HUES64 (cell line): ENCODE measurements at regions not wholly inside any gene's neighbourhood (a gene's known extent, or its start where the extent isn't known, plus 50 kb on each side); places are given as distances from the start of the nearest gene placed in this dataset.

Experiments used
- H3K27ac ChIP-seq: 2 replicates; pipeline ENCODE4 v1.7.0; 2013; ENCODE audit warnings: low read depth, low read length, inconsistent platforms
- H3K27me3 ChIP-seq: 2 replicates; pipeline ENCODE4 v1.6.1; 2013; ENCODE audit warnings: mild to moderate bottlenecking, low read length; ENCODE audit not compliant: insufficient read depth
- H3K36me3 ChIP-seq: 2 replicates; pipeline ENCODE4 v1.6.1; 2013; ENCODE audit warnings: mild to moderate bottlenecking, low read length; ENCODE audit not compliant: insufficient read depth
- H3K4me1 ChIP-seq: 2 replicates; pipeline ENCODE4 v1.6.1; 2013; ENCODE audit warnings: mild to moderate bottlenecking, low read length, moderate library complexity; ENCODE audit not compliant: insufficient read depth
- H3K4me3 ChIP-seq: 2 replicates; pipeline ENCODE4 v1.5.1; 2013; ENCODE audit warnings: mild to moderate bottlenecking, low read length, moderate library complexity
- H3K9ac ChIP-seq: 2 replicates; pipeline ENCODE4 v1.6.1; 2013; ENCODE audit warnings: mild to moderate bottlenecking, low read depth, low read length
- H3K9me3 ChIP-seq: 2 replicates; pipeline ENCODE4 v1.6.1; 2013; ENCODE audit warnings: low read depth, low read length; ENCODE audit not compliant: insufficient read depth
- WGBS: fragments of 150-250, 120-280 bp; methylation state at CpG from one replicate; pipeline ENCODE4 v1.1.7; 2013; ENCODE audit warnings: missing lambda C conversion rate; 5-methylcytosine and 5-hydroxymethylcytosine counted together

DNA sequence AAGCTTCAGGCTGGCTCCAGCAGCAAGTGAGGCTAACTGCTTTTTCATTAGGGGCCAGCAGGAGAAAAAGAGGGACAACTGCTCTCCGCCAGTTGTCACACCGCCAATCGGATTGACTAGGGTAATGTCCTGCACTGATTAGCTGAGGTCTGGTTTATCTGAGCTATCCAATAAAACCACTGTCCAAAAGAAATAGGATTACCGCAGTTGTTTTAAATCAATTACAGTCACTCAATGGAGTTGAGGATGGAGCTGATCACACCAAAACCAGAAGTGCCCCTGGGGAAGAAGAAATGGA is 351.4 kb upstream of the NPVF start:
- H3K4me3 ChIP-seq: no peak overlapping the region
- no peaks in the 10 kb centered on the region for H3K36me3 ChIP-seq
- H3K4me1 ChIP-seq: no peaks in the 10 kb centered on the region
- no peaks in the 10 kb centered on the region for H3K27me3 ChIP-seq
- H3K27ac ChIP-seq: no peak overlapping the region
- H3K9me3 ChIP-seq: no peaks in the 10 kb centered on the region
- H3K9ac ChIP-seq: no peak overlapping the region
- WGBS: 92% methylated on average over 3 of the region's 4 CpGs

DNA sequence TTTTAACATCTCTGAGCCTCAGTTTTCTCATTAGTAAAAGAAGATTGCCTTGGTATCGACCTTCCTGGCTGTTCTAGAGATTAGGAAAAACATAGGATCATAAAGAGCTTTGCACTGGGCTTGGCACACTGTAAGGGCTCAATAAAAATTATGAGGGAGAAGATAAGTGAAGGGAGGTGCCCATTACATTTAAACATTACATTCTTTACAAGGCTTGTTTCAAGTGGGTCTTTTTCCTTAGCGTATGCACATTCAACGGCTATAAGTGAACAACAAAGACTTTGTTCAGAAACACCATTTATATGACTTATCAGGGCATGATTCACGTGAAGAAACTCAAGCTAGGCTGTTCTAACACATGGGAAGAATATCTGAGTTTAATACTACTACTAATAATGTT is 351.9 kb upstream of the NPVF start:
- Histone ChIP-seq H3K9ac (no peak overlapping the region), H3K27ac (no peak overlapping the region), H3K9me3 (no peaks in the 10 kb centered on the region), H3K36me3 (no peaks in the 10 kb centered on the region), H3K4me3 (no peak overlapping the region), H3K27me3 (no peaks in the 10 kb centered on the region), H3K4me1 (no peaks in the 10 kb centered on the region)
- WGBS: 88% methylated on average over 3 of the region's 4 CpGs

DNA sequence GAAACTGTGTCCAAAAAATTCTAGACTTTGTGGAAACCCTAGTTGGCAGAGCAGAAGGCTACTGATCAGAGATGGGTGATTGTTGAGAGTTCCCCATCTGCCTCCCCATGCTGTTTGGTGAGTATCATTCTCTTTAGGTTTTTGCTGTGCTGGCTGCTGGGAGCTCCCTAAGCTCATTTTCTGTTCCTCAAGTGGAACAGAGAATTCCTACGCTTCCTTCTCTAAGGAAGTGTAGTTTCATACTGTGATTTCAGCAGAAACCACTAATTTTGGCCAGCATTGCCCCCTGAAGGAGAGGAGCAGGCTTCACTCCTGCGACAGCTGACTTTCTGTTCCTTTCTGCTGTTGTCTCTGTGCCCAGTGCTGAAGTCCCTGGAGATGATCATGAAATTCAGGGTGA is 355.3 kb upstream of the NPVF start:
- no peaks in the 10 kb centered on the region for H3K36me3 ChIP-seq
- H3K27me3 ChIP-seq: no peaks in the 10 kb centered on the region
- H3K4me1 ChIP-seq: no peaks in the 10 kb centered on the region
- H3K27ac ChIP-seq: no peak overlapping the region
- no peaks in the 10 kb centered on the region for H3K9me3 ChIP-seq
- no peak overlapping the region for H3K9ac ChIP-seq
- WGBS: 96% methylated on average over 2 of the region's 2 CpGs
- H3K4me3 ChIP-seq: no peak overlapping the region

GRCh38 chr7:25584112-25584938 is 356.0 kb upstream of the NPVF start:
- no peaks in the 10 kb centered on the region for H3K36me3 ChIP-seq
- WGBS: 86% methylated on average over 10 of the region's 10 CpGs
- no peaks in the 10 kb centered on the region for H3K27me3 ChIP-seq
- H3K9me3 ChIP-seq: no peaks in the 10 kb centered on the region
- no peaks in the 10 kb centered on the region for H3K4me1 ChIP-seq
- H3K9ac ChIP-seq: no peak overlapping the region
- H3K4me3 ChIP-seq: no peak overlapping the region
- H3K27ac ChIP-seq: no peak overlapping the region

- H3K36me3 ChIP-seq: no peaks in the 10 kb centered on the region
- H3K27me3 ChIP-seq: no peaks in the 10 kb centered on the region
- H3K4me3 ChIP-seq: no peak overlapping the region
- H3K27ac ChIP-seq: no peak overlapping the region
- H3K4me1 ChIP-seq: no peaks in the 10 kb centered on the region
- no peaks in the 10 kb centered on the region for H3K9me3 ChIP-seq
- WGBS: 90% methylated on average over 5 of the region's 5 CpGs
- no peak overlapping the region for H3K9ac ChIP-seq
Observed at GRCh38 chr7:25586513-25586912, 358.2 kb upstream of the NPVF start.

- Histone ChIP-seq H3K4me3 (no peak overlapping the region), H3K4me1 (no peaks in the 10 kb centered on the region), H3K27ac (no peak overlapping the region), H3K27me3 (no peaks in the 10 kb centered on the region), H3K36me3 (no peaks in the 10 kb centered on the region), H3K9me3 (no peaks in the 10 kb centered on the region), H3K9ac (no peak overlapping the region)
- WGBS: 98% methylated on average over 3 of the region's 3 CpGs
Observed at GRCh38 chr7:25594122-25594521, 365.8 kb upstream of the NPVF start.

- WGBS: 86% methylated on average over 1 of the region's 2 CpGs
- Histone ChIP-seq H3K27me3 (no peaks in the 10 kb centered on the region), H3K27ac (no peak overlapping the region)
Observed at GRCh38 chr7:25594728-25595127, 366.4 kb upstream of the NPVF start.

DNA sequence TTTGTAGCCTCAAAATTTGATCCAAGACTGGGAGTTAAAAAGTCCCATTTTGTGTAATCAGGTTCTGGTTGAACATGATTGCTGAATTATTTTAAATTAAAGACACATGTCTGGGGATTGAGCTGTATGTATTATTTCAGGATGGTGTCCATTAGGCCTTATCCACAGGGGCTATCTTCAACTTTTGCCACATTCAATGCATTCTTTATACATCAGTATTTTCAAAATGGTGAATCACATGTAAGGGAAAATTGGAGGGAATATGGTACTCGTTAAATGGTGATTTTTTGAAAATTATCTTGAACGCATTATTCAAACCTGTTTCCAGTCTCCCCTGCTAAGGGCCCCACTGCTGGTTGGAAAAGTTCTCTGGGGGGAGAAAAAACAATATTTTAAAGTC is 367.7 kb upstream of the NPVF start:
- 100% methylated on average over 2 of the region's 2 CpGs for WGBS
- H3K36me3 ChIP-seq: no peaks in the 10 kb centered on the region
- no peaks in the 10 kb centered on the region for H3K4me1 ChIP-seq
- H3K9ac ChIP-seq: no peak overlapping the region
- H3K27me3 ChIP-seq: no peaks in the 10 kb centered on the region
- no peak overlapping the region for H3K27ac ChIP-seq
- no peaks in the 10 kb centered on the region for H3K9me3 ChIP-seq
- H3K4me3 ChIP-seq: no peak overlapping the region

More at GRCh38 chr7:25594728-25595127, 366.4 kb upstream of the NPVF start:
- H3K9ac ChIP-seq: no peak overlapping the region
- no peaks in the 10 kb centered on the region for H3K4me1 ChIP-seq
- no peaks in the 10 kb centered on the region for H3K9me3 ChIP-seq
- H3K4me3 ChIP-seq: no peak overlapping the region
- no peaks in the 10 kb centered on the region for H3K36me3 ChIP-seq

GRCh38 chr7:25596443-25596842 is 368.2 kb upstream of the NPVF start:
- Histone ChIP-seq H3K27ac (no peak overlapping the region), H3K27me3 (no peaks in the 10 kb centered on the region), H3K9ac (no peak overlapping the region), H3K4me1 (no peaks in the 10 kb centered on the region), H3K4me3 (no peak overlapping the region), H3K9me3 (no peaks in the 10 kb centered on the region), H3K36me3 (no peaks in the 10 kb centered on the region)
- 92% methylated on average over 9 of the region's 9 CpGs for WGBS

DNA sequence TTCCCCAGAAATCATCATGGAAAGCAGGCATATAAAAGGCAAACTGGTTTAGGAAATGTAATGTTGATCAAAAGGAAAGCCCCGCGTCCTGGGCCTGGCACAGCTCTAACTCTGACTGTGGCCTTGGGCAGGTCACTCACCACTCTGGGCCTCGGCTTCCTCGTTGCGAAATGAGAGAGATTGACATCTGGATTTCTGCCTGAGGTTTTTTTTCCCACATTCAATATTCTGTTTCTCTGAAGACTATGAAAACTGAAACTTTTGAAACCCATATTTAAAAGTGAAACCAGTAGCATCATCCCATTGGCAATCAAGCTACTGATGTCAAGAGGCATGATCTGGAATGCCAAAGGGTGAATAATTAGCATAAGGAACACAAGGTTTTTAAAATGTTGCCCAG is 369.7 kb upstream of the NPVF start:
- H3K4me1 ChIP-seq: 0 out of 2 replicates have a peak, but pooled peaks cover 4% of the 10 kb centered on the region
- no peaks in the 10 kb centered on the region for H3K9me3 ChIP-seq
- H3K9ac ChIP-seq: no peak overlapping the region
- H3K4me3 ChIP-seq: no peak overlapping the region
- H3K36me3 ChIP-seq: no peaks in the 10 kb centered on the region
- 96% methylated on average over 5 of the region's 5 CpGs for WGBS
- H3K27me3 ChIP-seq: no peaks in the 10 kb centered on the region
- no peak overlapping the region for H3K27ac ChIP-seq

DNA sequence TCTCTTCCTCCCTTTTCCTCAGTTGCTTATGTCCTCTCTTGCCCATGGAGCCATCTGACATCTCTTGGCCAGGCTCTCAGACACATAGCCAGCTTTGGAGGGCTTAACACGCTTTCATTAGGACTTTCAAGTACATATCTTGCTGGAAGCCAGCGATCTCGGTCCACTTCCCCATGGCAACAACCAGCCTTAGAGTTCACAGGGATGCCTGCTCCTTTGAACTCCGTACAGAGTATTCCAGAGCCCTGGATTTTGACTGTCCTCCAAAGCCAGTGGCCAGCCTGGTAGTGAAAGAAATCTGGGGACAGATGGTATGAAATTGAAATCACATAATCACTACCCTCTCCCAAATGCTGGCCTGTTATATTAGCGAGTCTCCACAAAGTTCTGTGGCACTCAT is 370.5 kb upstream of the NPVF start:
- Histone ChIP-seq H3K9ac (no peak overlapping the region), H3K9me3 (no peaks in the 10 kb centered on the region), H3K4me3 (no peak overlapping the region), H3K4me1 (0 out of 2 replicates have a peak, but pooled peaks cover 4% of the 10 kb centered on the region), H3K27me3 (no peaks in the 10 kb centered on the region), H3K36me3 (no peaks in the 10 kb centered on the region), H3K27ac (no peak overlapping the region)
- 92% methylated on average over 5 of the region's 5 CpGs for WGBS
